ENCODE measurements at regions not wholly inside any gene's neighbourhood (a gene's known extent, or its start where the extent isn't known, plus 50 kb on each side); places are given as distances from the start of the nearest gene placed in this dataset.
"Not testable (repeated sequence)": the region's sequence is repeated elsewhere in the genome, so short reads cannot be mapped to it uniquely, and the experiment has no call there.

- TF ChIP-seq POLR2A, CTCF (IDR thresholded peaks at IDR 0.05): not testable (repeated sequence)
Observed at GRCh38 chr12:34431509-34431908, 409.2 kb downstream of the ALG10 start.
